Fibroblast of lung (primary cell): ENCODE measurements at regions not wholly inside any gene's neighbourhood (a gene's known extent, or its start where the extent isn't known, plus 50 kb on each side); places are given as distances from the start of the nearest gene placed in this dataset.

Experiments used
- DNase-seq, 2 donors: peaks; one replicate each; pipeline versions ENCODE4 v3.0.0 to v3.0.0-alpha.2; 2010; ENCODE audit warnings: low read depth in 2 of 2
- H2AFZ ChIP-seq: 2 replicates; pipeline ENCODE4 v1.5.1; 2012; ENCODE audit warnings: low read length, control low read depth, inconsistent platforms
- H3K27ac ChIP-seq: 2 replicates; pipeline ENCODE4 v1.5.1; 2011; ENCODE audit warnings: low read length, control low read depth; ENCODE audit not compliant: insufficient read depth
- H3K27me3 ChIP-seq: 2 replicates; pipeline ENCODE4 v1.5.1; 2011; ENCODE audit warnings: mild to moderate bottlenecking, low read length; ENCODE audit not compliant: control insufficient read depth, insufficient read depth
- H3K36me3 ChIP-seq: 2 replicates; pipeline ENCODE4 v1.5.1; 2011; ENCODE audit warnings: low read length; ENCODE audit not compliant: control insufficient read depth, insufficient read depth
- H3K4me1 ChIP-seq: 2 replicates; pipeline ENCODE4 v1.5.1; 2011; ENCODE audit warnings: low read length; ENCODE audit not compliant: control insufficient read depth, insufficient read depth; ENCODE audit errors: extremely low read depth
- H3K4me2 ChIP-seq: 2 replicates; pipeline ENCODE4 v1.5.1; 2011; ENCODE audit warnings: low read length, control low read depth; ENCODE audit not compliant: insufficient read depth; ENCODE audit errors: extremely low read depth
- H3K4me3 ChIP-seq, 4 experiments: fragments of 200-600 bp in 1 of 4; sonication (generic) in 1 of 4; replicated peaks in 1 of 4; 2 replicates each; pipeline ENCODE4 v1.5.1; 2011 to 2016; ENCODE audit warnings: low read length in 4 of 4, low read depth in 3 of 4, mild to moderate bottlenecking in 3 of 4, control low read depth in 2 of 4, inconsistent platforms in 1 of 4, mixed read lengths in 1 of 4; ENCODE audit not compliant: insufficient read depth in 1 of 4; ENCODE audit errors: control extremely low read depth in 1 of 4
- H3K79me2 ChIP-seq: 2 replicates; pipeline ENCODE4 v1.5.1; 2012; ENCODE audit warnings: mild to moderate bottlenecking, low read length, inconsistent platforms; ENCODE audit not compliant: control insufficient read depth, insufficient read depth
- H3K9ac ChIP-seq: 2 replicates; pipeline ENCODE4 v1.5.1; 2011; ENCODE audit warnings: mild to moderate bottlenecking, low read length, control low read depth; ENCODE audit not compliant: insufficient read depth
- H3K9me3 ChIP-seq: 2 replicates; pipeline ENCODE4 v1.5.1; 2012; ENCODE audit warnings: low read depth, low read length; ENCODE audit not compliant: control insufficient read depth, insufficient read depth
- H4K20me1 ChIP-seq: 2 replicates; pipeline ENCODE4 v1.5.1; 2011; ENCODE audit warnings: low read length; ENCODE audit not compliant: control insufficient read depth, insufficient read depth; ENCODE audit errors: extremely low read depth
- CTCF ChIP-seq, 2 donors: IDR thresholded peaks in 1 of 2; conservative IDR thresholded peaks in 1 of 2; 1 replicate in 1 of 2; 2 replicates in 1 of 2; pipeline ENCODE4 v1.5.1; 2011 to 2012; ENCODE audit warnings: low read length in 2 of 2, control low read depth in 1 of 2, inconsistent platforms in 1 of 2, low read depth in 1 of 2, mild to moderate bottlenecking in 1 of 2
- EZH2 ChIP-seq: IDR thresholded peaks from 2 replicates; pipeline ENCODE4 v1.5.1; 2012; ENCODE audit warnings: low read length, control low read depth, mild to moderate bottlenecking; ENCODE audit errors: missing control alignments

GRCh38 chr6:133093956-133094355, 147.2 kb upstream of the EYA4 start:
- Histone ChIP-seq H4K20me1 (no peaks in the 10 kb centered on the region), H3K9me3 (no peaks in the 10 kb centered on the region), H3K4me3 (no peak overlapping the region), H3K4me2 (no peak overlapping the region), H3K9ac (no peak overlapping the region), H3K79me2 (no peaks in the 10 kb centered on the region), H3K27me3 (no peaks in the 10 kb centered on the region), H3K27ac (no peak overlapping the region), H3K36me3 (no peaks in the 10 kb centered on the region), H3K4me1 (no peaks in the 10 kb centered on the region), H2AFZ (no peak overlapping the region)
- no peak for DNase-seq
- TF ChIP-seq EZH2 (no peak), CTCF (conservative IDR thresholded peaks at IDR 0.05 in 1 of 2, IDR thresholded peaks at IDR 0.05 in 1 of 2; ENCODE audit: low read depth in 1 of 2, low read length in 2 of 2) (no peak)

- Histone ChIP-seq H3K79me2 (no peaks in the 10 kb centered on the region), H3K9ac (no peak overlapping the region), H3K27ac (no peak overlapping the region), H2AFZ (no peak overlapping the region), H3K4me3 (no peak overlapping the region), H3K4me2 (no peak overlapping the region), H3K27me3 (no peaks in the 10 kb centered on the region), H3K4me1 (peaks cover 2% of the 10 kb centered on the region), H3K36me3 (no peaks in the 10 kb centered on the region), H4K20me1 (no peaks in the 10 kb centered on the region), H3K9me3 (no peaks in the 10 kb centered on the region)
- DNase-seq: no peak
- no peak for TF ChIP-seq CTCF (conservative IDR thresholded peaks at IDR 0.05 in 1 of 2, IDR thresholded peaks at IDR 0.05 in 1 of 2; ENCODE audit: low read depth in 1 of 2, low read length in 2 of 2)
- TF ChIP-seq EZH2: no peak
These were observed 143.9 kb upstream of the EYA4 start for GRCh38 chr6:133097208-133097607.

- TF ChIP-seq EZH2 (no peak), CTCF (conservative IDR thresholded peaks at IDR 0.05 in 1 of 2, IDR thresholded peaks at IDR 0.05 in 1 of 2; ENCODE audit: low read depth in 1 of 2, low read length in 2 of 2) (no peak)
- Histone ChIP-seq H3K4me2 (peak overlapping the region; percentile 56), H3K9ac (no peak overlapping the region), H3K9me3 (no peaks in the 10 kb centered on the region), H3K4me1 (peaks cover 2% of the 10 kb centered on the region), H2AFZ (no peak overlapping the region), H3K79me2 (no peaks in the 10 kb centered on the region), H3K4me3 (no peak overlapping the region), H4K20me1 (no peaks in the 10 kb centered on the region), H3K27ac (peak overlapping the region; percentile 46), H3K27me3 (no peaks in the 10 kb centered on the region), H3K36me3 (no peaks in the 10 kb centered on the region)
- DNase-seq: peak; percentile 95 to 97
These were observed 141.6 kb upstream of the EYA4 start for GRCh38 chr6:133099573-133099972.
